ENCODE measurements at regions not wholly inside any gene's neighbourhood (a gene's known extent, or its start where the extent isn't known, plus 50 kb on each side); places are given as distances from the start of the nearest gene placed in this dataset.

DNA sequence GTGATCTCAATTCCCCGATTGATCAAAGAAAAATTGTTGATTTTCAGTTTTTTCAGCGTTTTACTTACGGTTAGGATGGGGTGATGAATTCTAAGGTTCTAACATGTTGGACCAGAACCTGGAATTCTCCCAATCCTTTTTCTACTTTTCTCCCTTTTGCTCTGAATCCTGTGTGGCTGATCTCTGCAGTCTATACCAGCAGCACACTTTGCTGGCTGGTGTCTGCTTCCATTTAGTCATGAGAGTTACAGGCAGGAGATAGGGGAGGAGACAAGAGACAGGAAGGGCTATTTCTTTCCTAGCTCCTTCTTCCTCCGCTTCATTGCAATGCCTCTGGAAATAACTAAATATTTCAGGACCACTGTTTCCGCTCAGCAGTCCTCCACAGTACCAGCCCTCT, 623.9 kb downstream of the CENPC start:
- TF ChIP-seq, protein P1, sequence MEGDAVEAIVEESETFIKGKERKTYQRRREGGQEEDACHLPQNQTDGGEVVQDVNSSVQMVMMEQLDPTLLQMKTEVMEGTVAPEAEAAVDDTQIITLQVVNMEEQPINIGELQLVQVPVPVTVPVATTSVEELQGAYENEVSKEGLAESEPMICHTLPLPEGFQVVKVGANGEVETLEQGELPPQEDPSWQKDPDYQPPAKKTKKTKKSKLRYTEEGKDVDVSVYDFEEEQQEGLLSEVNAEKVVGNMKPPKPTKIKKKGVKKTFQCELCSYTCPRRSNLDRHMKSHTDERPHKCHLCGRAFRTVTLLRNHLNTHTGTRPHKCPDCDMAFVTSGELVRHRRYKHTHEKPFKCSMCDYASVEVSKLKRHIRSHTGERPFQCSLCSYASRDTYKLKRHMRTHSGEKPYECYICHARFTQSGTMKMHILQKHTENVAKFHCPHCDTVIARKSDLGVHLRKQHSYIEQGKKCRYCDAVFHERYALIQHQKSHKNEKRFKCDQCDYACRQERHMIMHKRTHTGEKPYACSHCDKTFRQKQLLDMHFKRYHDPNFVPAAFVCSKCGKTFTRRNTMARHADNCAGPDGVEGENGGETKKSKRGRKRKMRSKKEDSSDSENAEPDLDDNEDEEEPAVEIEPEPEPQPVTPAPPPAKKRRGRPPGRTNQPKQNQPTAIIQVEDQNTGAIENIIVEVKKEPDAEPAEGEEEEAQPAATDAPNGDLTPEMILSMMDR (IDR thresholded peaks at IDR 0.05; ENCODE audit: insufficient read depth, low read length, poor library complexity, severe bottlenecking): no peak
- TF ChIP-seq EZH2phosphoT487 (conservative IDR thresholded peaks at IDR 0.05; ENCODE audit: low read length): no peak

Measured in SU-DHL-6 (cell line).